ENCODE measurements at regions not wholly inside any gene's neighbourhood (a gene's known extent, or its start where the extent isn't known, plus 50 kb on each side); places are given as distances from the start of the nearest gene placed in this dataset.

- Histone ChIP-seq H4K20me1 (replicated peaks in 1 of 2; ENCODE audit: control insufficient read depth in 1 of 2, insufficient read depth in 2 of 2, low read length in 2 of 2) (no peaks in the 10 kb centered on the region), H3K9me3 (ENCODE audit: insufficient read depth in 2 of 2, low read depth in 1 of 2, low read length in 1 of 2) (peaks cover 0 to 4% of the 10 kb centered on the region in 2 experiments; a peak in 2 of 4 replicates), H3K4ac (replicated peaks; ENCODE audit: insufficient read length, low read depth, low read length) (no peak overlapping the region), H3K4me2 (ENCODE audit: insufficient read depth in 1 of 2, low read depth in 2 of 2, low read length in 2 of 2) (no peak overlapping the region), H4K91ac (replicated peaks; ENCODE audit: insufficient read length, low read length) (no peak overlapping the region), H4K8ac (ENCODE audit: extremely low read depth, insufficient read depth, low read length) (no peak overlapping the region), H3K23me2 (ENCODE audit: low read depth, low read length) (no peaks in the 10 kb centered on the region), H2AK5ac (ENCODE audit: low read depth, low read length) (no peak overlapping the region), H2BK15ac (ENCODE audit: low read length) (no peak overlapping the region), H3K14ac (ENCODE audit: insufficient read length) (no peak overlapping the region), H4K5ac (ENCODE audit: insufficient read length, low read depth, low read length) (no peak overlapping the region), H3K4me3 (ENCODE audit: extremely low read depth in 1 of 4, insufficient read depth in 2 of 4, low read depth in 3 of 4, low read length in 4 of 4) (no peak overlapping the region), H3K18ac (ENCODE audit: extremely low read depth, low read length) (no peak overlapping the region), H3K9ac (replicated peaks in 1 of 4; ENCODE audit: extremely low read depth in 1 of 4, low read depth in 3 of 4, low read length in 3 of 4) (no peak overlapping the region), H2BK20ac (ENCODE audit: low read length) (no peak overlapping the region), H2BK5ac (ENCODE audit: low read depth, low read length) (no peak overlapping the region), H3K56ac (replicated peaks; ENCODE audit: insufficient read length, low read depth, low read length) (no peak overlapping the region), H2AFZ (ENCODE audit: low read length) (no peak overlapping the region), H3K79me1 (ENCODE audit: low read depth, low read length) (no peaks in the 10 kb centered on the region), H3K36me3 (ENCODE audit: control insufficient read depth in 2 of 4, insufficient read depth in 4 of 4, low read length in 3 of 4) (no peaks in the 10 kb centered on the region), H2BK12ac (ENCODE audit: low read depth, low read length) (no peak overlapping the region), H3K4me1 (replicated peaks in 1 of 4; ENCODE audit: control insufficient read depth in 3 of 4, insufficient read depth in 4 of 4, low read length in 3 of 4) (no peaks in the 10 kb centered on the region), H2BK120ac (replicated peaks; ENCODE audit: low read depth, low read length) (no peak overlapping the region), H3K27me3 (replicated peaks in 1 of 4; ENCODE audit: control insufficient read depth in 3 of 4, extremely low read depth in 1 of 4, insufficient read depth in 3 of 4, low read length in 3 of 4) (no peaks in the 10 kb centered on the region), H3K79me2 (ENCODE audit: control insufficient read depth in 1 of 2, insufficient read depth in 2 of 2, low read length in 2 of 2) (no peaks in the 10 kb centered on the region), H3K23ac (ENCODE audit: insufficient read length) (no peak overlapping the region), H3K27ac (ENCODE audit: low read depth, low read length) (no peak overlapping the region)
- FAIRE-seq (no peak), DNase-seq (ENCODE audit: low read depth in 1 of 2, low spot score in 2 of 2) (no peak)
- ChIA-PET CTCF (ENCODE audit: partially characterized antibody) (no interaction called here), POLR2A (ENCODE audit: partially characterized antibody) (no interaction called here)
- 89% methylated on average over 2 of the region's 2 CpGs; no CpG with 5 or more reads in 1 of the 2 experiments for WGBS, 2 experiments (ENCODE audit: extremely low coverage in 1 of 2, insufficient coverage in 1 of 2, insufficient read length in 1 of 2, insufficient replicate concordance in 2 of 2, low coverage in 1 of 2, low lambda C conversion rate in 2 of 2, missing lambda C conversion rate in 1 of 2)
- TF ChIP-seq TBP (IDR thresholded peaks at IDR 0.05; ENCODE audit: low read depth, low read length) = no peak
- no peak for TF ChIP-seq FOSL1 (IDR thresholded peaks at IDR 0.05; ENCODE audit: insufficient read depth, low read depth, low read length)
- TF ChIP-seq KDM5A (IDR thresholded peaks at IDR 0.05; ENCODE audit: low read length) = no peak
- TF ChIP-seq EGR1 (IDR thresholded peaks at IDR 0.05; ENCODE audit: borderline replicate concordance, low read depth, low read length) = no peak
- TF ChIP-seq SIX5 (IDR thresholded peaks at IDR 0.05; ENCODE audit: low read depth, low read length) = no peak
- no peak for TF ChIP-seq SP2 (IDR thresholded peaks at IDR 0.05; ENCODE audit: low read length)
- no peak for TF ChIP-seq JUND (IDR thresholded peaks at IDR 0.05; ENCODE audit: low read length)
- TF ChIP-seq BCL11A (IDR thresholded peaks at IDR 0.05; ENCODE audit: low read depth in 2 of 2, low read length in 2 of 2) = no peak
- TF ChIP-seq SP1 (IDR thresholded peaks at IDR 0.05; ENCODE audit: low read depth, low read length) = no peak
- TF ChIP-seq CTBP2 (IDR thresholded peaks at IDR 0.05; ENCODE audit: borderline replicate concordance, insufficient read depth, insufficient read length, low read length) = no peak
- no peak for TF ChIP-seq HDAC6 (IDR thresholded peaks at IDR 0.05; ENCODE audit: low read depth, low read length)
- TF ChIP-seq HDAC2 (IDR thresholded peaks at IDR 0.05; ENCODE audit: borderline replicate concordance in 1 of 2, low read depth in 2 of 2, low read length in 2 of 2) = no peak
- TF ChIP-seq RXRA (IDR thresholded peaks at IDR 0.05; ENCODE audit: insufficient read depth, low read depth, low read length) = no peak
- TF ChIP-seq GTF2F1 (IDR thresholded peaks at IDR 0.05; ENCODE audit: borderline replicate concordance, low read depth, low read length) = no peak
- no peak for TF ChIP-seq RAD21 (IDR thresholded peaks at IDR 0.05 in 1 of 2, conservative IDR thresholded peaks at IDR 0.05 in 1 of 2; ENCODE audit: low read depth in 2 of 2, low read length in 2 of 2)
- no peak for TF ChIP-seq TCF12 (IDR thresholded peaks at IDR 0.05; ENCODE audit: low read depth, low read length)
Observed at GRCh38 chr13:103803349-103803748, 737.1 kb upstream of the SLC10A2 start.
